Esophagus (tissue), 2 donors: ENCODE measurements at regions not wholly inside any gene's neighbourhood (a gene's known extent, or its start where the extent isn't known, plus 50 kb on each side); places are given as distances from the start of the nearest gene placed in this dataset.

Experiments used
- H3K27ac ChIP-seq, 2 donors: one replicate each; pipeline ENCODE4 v1.5.1; 2013; ENCODE audit warnings: low read depth in 2 of 2, mild to moderate bottlenecking in 2 of 2, inconsistent platforms in 1 of 2, low read length in 1 of 2, moderate library complexity in 1 of 2
- H3K27me3 ChIP-seq, 2 donors: one replicate each; pipeline ENCODE4 v1.6.1; 2013; ENCODE audit warnings: low read length in 2 of 2, control low read depth in 1 of 2, mild to moderate bottlenecking in 1 of 2; ENCODE audit not compliant: insufficient read depth in 2 of 2, control insufficient read depth in 1 of 2
- H3K36me3 ChIP-seq, 2 donors: one replicate each; pipeline ENCODE4 v1.6.1; 2013; ENCODE audit warnings: low read length in 1 of 2; ENCODE audit not compliant: control insufficient read depth in 2 of 2, insufficient read depth in 2 of 2
- H3K4me1 ChIP-seq, 2 donors: one replicate each; pipeline ENCODE4 v1.6.1; 2013; ENCODE audit warnings: low read length in 1 of 2; ENCODE audit not compliant: control insufficient read depth in 2 of 2, insufficient read depth in 2 of 2
- H3K4me3 ChIP-seq, 2 donors: one replicate each; pipeline ENCODE4 v1.5.1; 2013; ENCODE audit warnings: low read length in 2 of 2, mild to moderate bottlenecking in 2 of 2, low read depth in 1 of 2, moderate library complexity in 1 of 2
- H3K9me3 ChIP-seq, 2 donors: one replicate each; pipeline ENCODE4 v1.6.1; 2013; ENCODE audit warnings: mild to moderate bottlenecking in 2 of 2, low read depth in 1 of 2, low read length in 1 of 2, moderate library complexity in 1 of 2; ENCODE audit not compliant: control insufficient read depth in 2 of 2, insufficient read depth in 1 of 2
- WGBS, 2 donors: extraction: QIAGEN DNeasy Blood & Tissue Kit; methylation state at CpG; one replicate each; pipeline ENCODE4 v1.1.7; 2013; 5-methylcytosine and 5-hydroxymethylcytosine counted together
- donor health status: healthy with polysubstance abuse.
- donor health status: Bipolar disorder and iron deficiency.

GRCh38 chr1:222285526-222285925, 262.4 kb downstream of the HHIPL2 start:
- 83% methylated on average over 1 of the region's 1 CpG for WGBS, 2 donors
- no peaks in the 10 kb centered on the region for H3K36me3 ChIP-seq

GRCh38 chr1:222284466-222284865, 263.4 kb downstream of the HHIPL2 start:
- no peak overlapping the region for H3K27ac ChIP-seq
- no peaks in the 10 kb centered on the region for H3K4me1 ChIP-seq
- H3K9me3 ChIP-seq: no peaks in the 10 kb centered on the region
- no peak overlapping the region for H3K4me3 ChIP-seq
- no peaks in the 10 kb centered on the region for H3K36me3 ChIP-seq
- peaks cover 0 to 3% of the 10 kb centered on the region in 2 donors for H3K27me3 ChIP-seq

More at GRCh38 chr1:222285526-222285925, 262.4 kb downstream of the HHIPL2 start:
- Histone ChIP-seq H3K4me1 (no peaks in the 10 kb centered on the region), H3K9me3 (no peaks in the 10 kb centered on the region), H3K27me3 (peaks cover 0 to 3% of the 10 kb centered on the region in 2 donors), H3K4me3 (no peak overlapping the region), H3K27ac (no peak overlapping the region)

- no peak overlapping the region for H3K27ac ChIP-seq
- no peak overlapping the region for H3K4me3 ChIP-seq
- whole genome bisulfite sequencing, 2 donors: 52 to 55% methylated on average over 4 of the region's 4 CpGs
- H3K9me3 ChIP-seq: no peaks in the 10 kb centered on the region
- no peaks in the 10 kb centered on the region for H3K36me3 ChIP-seq
- peaks cover 0 to 3% of the 10 kb centered on the region in 2 donors for H3K27me3 ChIP-seq
- no peaks in the 10 kb centered on the region for H3K4me1 ChIP-seq
Observed at GRCh38 chr1:222283147-222283768, 264.6 kb downstream of the HHIPL2 start.

- H3K9me3 ChIP-seq: no peaks in the 10 kb centered on the region
- 61 to 81% methylated on average over 3 of the region's 3 CpGs for WGBS, 2 donors
- H3K27ac ChIP-seq: no peak overlapping the region
- no peak overlapping the region for H3K4me3 ChIP-seq
- no peaks in the 10 kb centered on the region for H3K27me3 ChIP-seq
- no peaks in the 10 kb centered on the region for H3K4me1 ChIP-seq
- H3K36me3 ChIP-seq: no peaks in the 10 kb centered on the region
Observed at GRCh38 chr1:222279591-222279990, 268.3 kb downstream of the HHIPL2 start.

GRCh38 chr1:222278501-222278900, 269.4 kb downstream of the HHIPL2 start:
- no peaks in the 10 kb centered on the region for H3K4me1 ChIP-seq

GRCh38 chr1:222275729-222276465, 272.0 kb downstream of the HHIPL2 start:
- H3K27ac ChIP-seq: no peak overlapping the region

More at GRCh38 chr1:222278501-222278900, 269.4 kb downstream of the HHIPL2 start:
- Histone ChIP-seq H3K4me3 (no peak overlapping the region), H3K36me3 (no peaks in the 10 kb centered on the region), H3K27me3 (no peaks in the 10 kb centered on the region), H3K9me3 (no peaks in the 10 kb centered on the region), H3K27ac (no peak overlapping the region)

GRCh38 chr1:222275001-222275728, 272.7 kb downstream of the HHIPL2 start:
- no peak overlapping the region for H3K27ac ChIP-seq
- H3K36me3 ChIP-seq: no peaks in the 10 kb centered on the region
- no peak overlapping the region for H3K4me3 ChIP-seq
- 75 to 84% methylated on average over 4 of the region's 4 CpGs for WGBS, 2 donors
- H3K27me3 ChIP-seq: no peaks in the 10 kb centered on the region
- no peaks in the 10 kb centered on the region for H3K4me1 ChIP-seq
- no peaks in the 10 kb centered on the region for H3K9me3 ChIP-seq

More at GRCh38 chr1:222275729-222276465, 272.0 kb downstream of the HHIPL2 start:
- 80 to 82% methylated on average over 6 of the region's 6 CpGs for WGBS, 2 donors
- H3K4me3 ChIP-seq: no peak overlapping the region
- H3K27me3 ChIP-seq: no peaks in the 10 kb centered on the region
- no peaks in the 10 kb centered on the region for H3K9me3 ChIP-seq
- H3K36me3 ChIP-seq: no peaks in the 10 kb centered on the region
- H3K4me1 ChIP-seq: no peaks in the 10 kb centered on the region

- peak overlapping the region; percentile 59 to 76 for H3K27ac ChIP-seq
- H3K36me3 ChIP-seq: no peaks in the 10 kb centered on the region
- H3K27me3 ChIP-seq: no peaks in the 10 kb centered on the region
- 41 to 49% methylated on average over 14 of the region's 14 CpGs for WGBS, 2 donors
- no peaks in the 10 kb centered on the region for H3K9me3 ChIP-seq
- H3K4me1 ChIP-seq: peaks cover 0 to 2% of the 10 kb centered on the region in 2 donors
- H3K4me3 ChIP-seq: no peak overlapping the region
Observed at GRCh38 chr1:222266223-222267196, 281.4 kb downstream of the HHIPL2 start.

- no peaks in the 10 kb centered on the region for H3K36me3 ChIP-seq
- 79 to 85% methylated on average over 2 of the region's 2 CpGs for WGBS, 2 donors
- H3K27ac ChIP-seq: no peak overlapping the region
- no peaks in the 10 kb centered on the region for H3K27me3 ChIP-seq
- H3K4me1 ChIP-seq: peaks cover 0 to 2% of the 10 kb centered on the region in 2 donors
- no peaks in the 10 kb centered on the region for H3K9me3 ChIP-seq
- H3K4me3 ChIP-seq: no peak overlapping the region
Observed at GRCh38 chr1:222263791-222264190, 284.1 kb downstream of the HHIPL2 start.
